ENCODE measurements at regions not wholly inside any gene's neighbourhood (a gene's known extent, or its start where the extent isn't known, plus 50 kb on each side); places are given as distances from the start of the nearest gene placed in this dataset.

DNA sequence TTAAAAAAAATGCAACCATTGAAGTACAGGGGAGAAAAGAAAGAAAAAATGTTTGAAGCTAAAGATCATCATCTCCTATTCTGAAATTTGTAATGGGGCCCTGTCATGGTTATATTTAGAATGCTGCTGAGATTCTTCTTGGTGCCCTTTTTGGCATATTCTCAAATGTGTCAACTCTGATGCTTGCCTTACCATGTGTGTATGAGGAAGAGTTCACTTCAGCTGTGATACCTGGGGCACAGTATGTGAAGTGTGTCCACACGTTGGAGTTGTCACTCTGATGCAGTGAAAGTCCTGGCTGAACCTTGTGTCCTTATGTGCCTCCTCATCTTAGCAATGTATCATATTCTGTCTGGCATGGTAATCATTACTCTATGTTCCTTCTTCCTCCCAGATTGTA, 377.9 kb downstream of the RAPGEF2 start:
- H3K4me1 ChIP-seq (ENCODE audit: control insufficient read depth, insufficient read depth, low read length) = no peaks in the 10 kb centered on the region
- H3K27ac ChIP-seq (ENCODE audit: low read length) = no peak overlapping the region
- no peaks in the 10 kb centered on the region for H3K27me3 ChIP-seq (ENCODE audit: control insufficient read depth, insufficient read depth, low read length)
- H3K9me3 ChIP-seq (ENCODE audit: control insufficient read depth, low read depth, low read length) = no peaks in the 10 kb centered on the region
- WGBS (ENCODE audit: insufficient coverage, low lambda C conversion rate) = no CpG with 5 or more reads among the region's 1 CpG
- no peak for DNase-seq
- H3K36me3 ChIP-seq (ENCODE audit: control insufficient read depth, insufficient read depth, low read length) = no peaks in the 10 kb centered on the region
- no peak overlapping the region for H3K4me3 ChIP-seq (ENCODE audit: low read length)

DNA sequence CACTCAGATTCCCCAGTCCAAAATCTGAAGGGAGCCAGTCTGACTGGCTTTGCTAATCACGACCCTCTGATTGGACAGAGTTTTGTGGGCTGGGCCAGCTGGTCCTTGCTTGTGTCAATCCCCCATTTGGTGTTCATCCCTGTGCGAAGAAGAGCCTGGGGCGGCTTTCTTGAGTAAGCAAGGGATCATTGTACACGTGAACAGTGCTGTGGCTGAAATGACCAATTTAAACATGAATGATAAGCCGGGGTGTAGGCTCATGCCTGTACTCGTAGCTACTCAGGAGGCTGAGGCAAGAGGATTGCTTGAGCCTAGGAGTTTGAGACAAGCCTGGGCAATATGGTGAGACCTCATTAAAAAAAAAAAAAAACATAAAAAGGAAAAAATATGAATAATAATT, 379.1 kb downstream of the RAPGEF2 start:
- no peak overlapping the region for H3K27ac ChIP-seq (ENCODE audit: low read length)
- H3K36me3 ChIP-seq (ENCODE audit: control insufficient read depth, insufficient read depth, low read length) = no peaks in the 10 kb centered on the region
- no CpG with 5 or more reads among the region's 6 CpGs for WGBS (ENCODE audit: insufficient coverage, low lambda C conversion rate)
- no peak for DNase-seq
- no peak overlapping the region for H3K4me3 ChIP-seq (ENCODE audit: low read length)
- H3K9me3 ChIP-seq (ENCODE audit: control insufficient read depth, low read depth, low read length) = no peaks in the 10 kb centered on the region
- H3K27me3 ChIP-seq (ENCODE audit: control insufficient read depth, insufficient read depth, low read length) = no peaks in the 10 kb centered on the region
- no peaks in the 10 kb centered on the region for H3K4me1 ChIP-seq (ENCODE audit: control insufficient read depth, insufficient read depth, low read length)

DNA sequence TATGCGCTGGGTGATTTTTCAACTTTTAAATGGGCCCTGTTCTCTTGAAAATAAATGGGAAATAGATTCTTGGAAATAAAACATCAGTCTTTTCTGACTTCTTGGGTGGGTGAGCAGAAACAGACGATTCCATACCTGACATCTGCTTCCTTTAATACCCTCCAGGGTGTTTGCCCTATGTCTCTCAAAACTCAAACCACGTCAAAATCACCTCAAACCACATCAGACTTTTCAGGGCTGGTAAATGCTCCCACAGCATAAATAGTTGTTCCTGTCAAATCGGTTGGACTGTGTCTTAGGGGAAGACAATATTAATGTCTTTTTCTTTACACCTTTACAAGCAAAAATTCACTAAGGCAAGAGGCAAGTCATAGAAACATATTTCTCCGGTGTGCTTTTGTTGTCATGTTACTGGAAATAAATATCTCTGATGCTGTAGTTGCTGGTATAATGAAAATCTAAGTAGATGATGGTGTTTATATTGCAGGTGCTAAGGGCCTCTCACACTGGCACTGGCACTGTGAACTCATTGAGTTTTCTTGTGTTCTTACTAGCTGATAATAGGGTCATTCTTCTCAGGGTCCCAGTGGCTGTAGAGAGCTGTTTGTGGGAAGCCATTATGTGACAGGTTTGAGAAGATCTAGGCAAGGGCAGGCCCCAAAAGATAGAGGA, 380.4 kb downstream of the RAPGEF2 start:
- no peak for DNase-seq
- H3K9me3 ChIP-seq (ENCODE audit: control insufficient read depth, low read depth, low read length) = no peaks in the 10 kb centered on the region
- WGBS (ENCODE audit: insufficient coverage, low lambda C conversion rate) = 100% methylated on average over 1 of the region's 5 CpGs

DNA sequence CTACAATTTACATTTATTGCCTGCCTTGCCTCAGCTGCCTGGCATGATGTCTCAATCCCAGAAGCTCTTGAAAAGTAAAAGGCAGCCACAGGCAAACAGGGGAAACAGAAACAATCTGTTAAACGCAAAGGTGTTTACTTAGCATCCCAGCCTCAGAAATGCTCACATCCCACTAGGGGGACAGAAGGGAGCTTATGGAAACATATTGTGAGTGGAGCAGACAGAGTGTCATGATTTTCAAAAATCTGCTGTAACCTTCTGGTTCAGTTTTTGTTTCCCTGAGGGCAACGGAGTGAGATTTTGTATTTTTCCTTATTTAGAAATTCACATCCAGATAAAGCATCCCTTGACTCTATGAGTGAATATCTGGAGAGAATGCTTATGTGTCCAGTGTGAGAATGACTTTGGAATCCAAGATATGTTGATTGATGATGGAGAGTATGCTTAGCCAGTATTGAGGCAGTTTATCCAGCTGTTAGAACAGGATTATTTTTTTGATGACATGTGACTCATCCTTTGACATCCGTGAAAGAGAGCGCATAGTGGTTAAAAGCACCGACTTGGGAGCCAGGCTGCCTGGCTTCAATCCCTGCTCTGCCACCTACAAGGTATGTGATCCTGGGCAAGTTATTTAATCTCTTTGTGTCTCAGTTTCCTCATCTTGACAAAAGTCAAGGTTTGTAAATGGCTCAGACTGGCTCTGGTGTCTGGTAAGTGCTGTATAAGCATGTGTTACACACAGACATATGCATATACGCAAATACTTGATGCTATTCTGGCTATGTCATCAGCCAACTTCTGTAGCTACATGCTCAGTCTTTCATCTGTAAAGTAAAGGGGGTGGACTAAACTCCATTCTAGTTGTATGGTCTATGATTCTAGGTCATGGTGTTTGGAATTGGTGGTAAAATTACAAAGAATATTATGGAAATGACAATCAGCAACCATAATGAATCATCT, 381.2 kb downstream of the RAPGEF2 start:
- no peak overlapping the region for H3K27ac ChIP-seq (ENCODE audit: low read length)
- H3K4me3 ChIP-seq (ENCODE audit: low read length) = no peak overlapping the region
- no peaks in the 10 kb centered on the region for H3K36me3 ChIP-seq (ENCODE audit: control insufficient read depth, insufficient read depth, low read length)
- no peaks in the 10 kb centered on the region for H3K27me3 ChIP-seq (ENCODE audit: control insufficient read depth, insufficient read depth, low read length)
- no CpG with 5 or more reads among the region's 6 CpGs for WGBS (ENCODE audit: insufficient coverage, low lambda C conversion rate)
- no peaks in the 10 kb centered on the region for H3K9me3 ChIP-seq (ENCODE audit: control insufficient read depth, low read depth, low read length)
- H3K4me1 ChIP-seq (ENCODE audit: control insufficient read depth, insufficient read depth, low read length) = no peaks in the 10 kb centered on the region
- DNase-seq = no peak

More for the DNA sequence above, 380.4 kb downstream of the RAPGEF2 start:
- H3K4me1 ChIP-seq (ENCODE audit: control insufficient read depth, insufficient read depth, low read length) = no peaks in the 10 kb centered on the region
- H3K27ac ChIP-seq (ENCODE audit: low read length) = no peak overlapping the region
- no peaks in the 10 kb centered on the region for H3K27me3 ChIP-seq (ENCODE audit: control insufficient read depth, insufficient read depth, low read length)
- H3K4me3 ChIP-seq (ENCODE audit: low read length) = no peak overlapping the region
- no peaks in the 10 kb centered on the region for H3K36me3 ChIP-seq (ENCODE audit: control insufficient read depth, insufficient read depth, low read length)

DNA sequence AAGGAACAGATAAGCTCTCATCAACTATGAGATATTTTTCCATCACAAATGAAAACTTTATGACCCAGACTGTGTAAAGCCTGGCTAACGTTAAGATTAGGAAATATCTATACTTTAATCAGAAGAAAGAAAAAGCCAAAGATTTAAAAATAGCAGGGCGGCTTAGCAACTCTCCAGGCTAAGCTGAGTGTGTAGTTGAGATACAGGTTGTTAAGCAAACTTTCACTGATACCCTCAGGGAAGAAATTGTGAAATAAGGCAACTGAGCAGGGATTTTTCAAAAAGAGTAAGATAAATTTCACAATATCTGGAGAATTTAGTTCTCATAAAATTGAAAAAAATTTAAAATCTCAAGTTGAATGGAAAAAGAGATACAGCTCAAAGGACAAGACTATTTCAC, 382.0 kb downstream of the RAPGEF2 start:
- no peaks in the 10 kb centered on the region for H3K9me3 ChIP-seq (ENCODE audit: control insufficient read depth, low read depth, low read length)
- WGBS (ENCODE audit: insufficient coverage, low lambda C conversion rate) = 38% methylated on average over 1 of the region's 2 CpGs

DNA sequence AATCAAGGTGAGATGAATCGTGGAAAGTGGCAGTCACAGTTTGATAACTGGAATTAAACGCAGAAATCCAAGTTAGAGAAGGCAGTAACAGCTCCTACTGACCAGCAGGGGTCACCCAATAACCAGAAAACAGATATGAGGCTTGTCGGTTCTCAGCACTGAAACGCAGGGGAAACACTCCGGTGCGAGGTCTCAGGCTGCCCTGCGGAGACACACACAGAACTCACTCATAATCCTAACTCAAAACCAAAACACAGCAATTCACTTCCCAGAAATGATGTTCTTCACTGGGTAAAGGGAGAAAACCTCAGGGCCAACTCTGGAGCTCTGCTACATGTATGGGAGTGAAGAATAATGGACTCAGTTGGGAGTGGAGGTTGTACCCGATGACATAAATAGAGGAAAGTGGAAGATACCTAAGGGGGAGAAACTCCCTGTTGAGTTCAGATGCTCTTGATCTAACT, 384.4 kb downstream of the RAPGEF2 start:
- Histone ChIP-seq H3K27ac (ENCODE audit: low read length) (no peak overlapping the region), H3K27me3 (ENCODE audit: control insufficient read depth, insufficient read depth, low read length) (no peaks in the 10 kb centered on the region), H3K4me1 (ENCODE audit: control insufficient read depth, insufficient read depth, low read length) (no peaks in the 10 kb centered on the region), H3K36me3 (ENCODE audit: control insufficient read depth, insufficient read depth, low read length) (no peaks in the 10 kb centered on the region), H3K9me3 (ENCODE audit: control insufficient read depth, low read depth, low read length) (no peaks in the 10 kb centered on the region), H3K4me3 (ENCODE audit: low read length) (no peak overlapping the region)
- 0% methylated on average over 1 of the region's 8 CpGs for WGBS (ENCODE audit: insufficient coverage, low lambda C conversion rate)
- peak; percentile 55 to 76 for DNase-seq

More for the DNA sequence above, 382.0 kb downstream of the RAPGEF2 start:
- DNase-seq = no peak
- no peaks in the 10 kb centered on the region for H3K27me3 ChIP-seq (ENCODE audit: control insufficient read depth, insufficient read depth, low read length)
- no peaks in the 10 kb centered on the region for H3K36me3 ChIP-seq (ENCODE audit: control insufficient read depth, insufficient read depth, low read length)
- no peaks in the 10 kb centered on the region for H3K4me1 ChIP-seq (ENCODE audit: control insufficient read depth, insufficient read depth, low read length)
- no peak overlapping the region for H3K4me3 ChIP-seq (ENCODE audit: low read length)
- no peak overlapping the region for H3K27ac ChIP-seq (ENCODE audit: low read length)

DNA sequence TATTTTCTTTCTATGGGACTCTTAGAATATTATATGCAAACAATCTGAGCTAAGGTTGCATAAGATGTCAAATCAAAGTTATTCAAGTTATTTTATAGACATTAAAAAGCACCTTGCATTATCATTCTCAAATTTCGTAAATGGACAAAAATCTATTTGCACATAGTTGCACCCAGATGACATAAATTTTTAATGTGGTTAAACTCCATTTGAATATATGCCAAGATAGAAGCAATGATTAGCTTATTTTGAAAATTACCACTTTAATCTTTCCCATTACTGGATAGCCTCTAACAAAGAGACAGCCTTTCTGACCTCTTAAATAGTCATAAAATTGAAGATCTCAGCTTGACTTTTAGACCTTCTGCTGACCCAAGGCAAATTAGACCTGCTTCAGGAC, 386.8 kb downstream of the RAPGEF2 start:
- Histone ChIP-seq H3K4me3 (ENCODE audit: low read length) (no peak overlapping the region), H3K27me3 (ENCODE audit: control insufficient read depth, insufficient read depth, low read length) (no peaks in the 10 kb centered on the region), H3K9me3 (ENCODE audit: control insufficient read depth, low read depth, low read length) (no peaks in the 10 kb centered on the region), H3K4me1 (ENCODE audit: control insufficient read depth, insufficient read depth, low read length) (no peaks in the 10 kb centered on the region), H3K36me3 (ENCODE audit: control insufficient read depth, insufficient read depth, low read length) (no peaks in the 10 kb centered on the region), H3K27ac (ENCODE audit: low read length) (no peak overlapping the region)
- no peak for DNase-seq
- 75% methylated on average over 1 of the region's 1 CpG for WGBS (ENCODE audit: insufficient coverage, low lambda C conversion rate)

DNA sequence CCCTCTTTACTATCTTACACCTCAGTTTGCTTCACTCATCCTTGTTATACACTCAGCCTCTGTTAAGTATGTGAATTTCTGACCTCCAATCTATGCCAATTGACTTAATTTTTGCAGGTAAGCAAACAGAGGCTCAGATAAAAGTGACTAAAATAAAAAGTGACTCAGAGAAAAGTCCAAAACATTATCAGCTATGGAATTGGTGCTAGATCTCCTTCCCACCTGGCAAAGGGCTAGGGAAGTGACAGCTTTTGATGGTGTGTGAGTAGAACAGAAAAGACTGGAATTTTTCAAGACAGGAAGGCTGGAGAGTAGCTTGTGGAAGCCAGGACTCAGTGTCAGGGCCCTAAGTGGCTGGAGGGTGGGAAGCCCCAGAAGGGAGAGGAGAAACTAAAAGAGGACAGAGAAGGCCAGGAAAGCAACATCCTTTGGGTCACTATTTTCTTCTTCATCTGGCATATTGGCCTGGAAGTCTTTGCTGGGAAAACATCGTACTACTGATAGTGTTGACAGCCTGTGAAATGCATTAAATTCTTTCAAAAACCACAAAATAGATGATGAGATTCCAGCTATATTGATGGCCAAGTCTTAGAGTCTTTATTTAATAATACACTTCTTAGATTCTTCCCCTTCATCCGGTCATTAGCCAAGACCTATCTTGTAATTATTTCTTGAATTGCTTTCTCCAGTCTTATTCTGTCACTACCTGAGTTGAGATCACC, 392.8 kb downstream of the RAPGEF2 start:
- H3K4me1 ChIP-seq (ENCODE audit: control insufficient read depth, insufficient read depth, low read length) = peaks cover 4% of the 10 kb centered on the region
- WGBS (ENCODE audit: insufficient coverage, low lambda C conversion rate) = 79% methylated on average over 2 of the region's 2 CpGs

DNA sequence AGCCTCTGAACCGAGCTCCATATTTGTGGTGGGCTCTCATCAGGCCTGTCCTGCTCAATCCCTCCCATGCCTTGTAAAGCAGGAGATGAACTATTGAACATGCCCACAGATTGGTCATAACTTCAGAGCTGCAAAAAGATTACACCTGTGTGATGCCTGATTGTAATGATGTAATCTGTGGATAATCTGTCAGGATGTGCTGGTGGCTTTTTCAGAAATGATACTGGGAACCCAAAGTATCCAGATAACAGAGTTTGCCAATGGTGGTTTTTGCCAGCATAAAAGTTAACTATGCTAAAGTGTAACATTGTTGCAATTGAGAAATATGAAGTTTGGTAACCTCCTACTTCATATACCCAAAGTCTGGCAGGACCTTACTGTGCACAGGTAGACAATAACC, 393.4 kb downstream of the RAPGEF2 start:
- Histone ChIP-seq H3K4me3 (ENCODE audit: low read length) (no peak overlapping the region), H3K27me3 (ENCODE audit: control insufficient read depth, insufficient read depth, low read length) (no peaks in the 10 kb centered on the region), H3K9me3 (ENCODE audit: control insufficient read depth, low read depth, low read length) (no peaks in the 10 kb centered on the region), H3K27ac (ENCODE audit: low read length) (no peak overlapping the region), H3K4me1 (ENCODE audit: control insufficient read depth, insufficient read depth, low read length) (peaks cover 4% of the 10 kb centered on the region), H3K36me3 (ENCODE audit: control insufficient read depth, insufficient read depth, low read length) (no peaks in the 10 kb centered on the region)
- DNase-seq = no peak
- WGBS (ENCODE audit: insufficient coverage, low lambda C conversion rate) = no CpG with 5 or more reads among the region's 1 CpG

More for the DNA sequence above, 392.8 kb downstream of the RAPGEF2 start:
- H3K27me3 ChIP-seq (ENCODE audit: control insufficient read depth, insufficient read depth, low read length) = no peaks in the 10 kb centered on the region
- H3K4me3 ChIP-seq (ENCODE audit: low read length) = no peak overlapping the region
- no peaks in the 10 kb centered on the region for H3K9me3 ChIP-seq (ENCODE audit: control insufficient read depth, low read depth, low read length)
- no peaks in the 10 kb centered on the region for H3K36me3 ChIP-seq (ENCODE audit: control insufficient read depth, insufficient read depth, low read length)
- H3K27ac ChIP-seq (ENCODE audit: low read length) = no peak overlapping the region
- no peak for DNase-seq

DNA sequence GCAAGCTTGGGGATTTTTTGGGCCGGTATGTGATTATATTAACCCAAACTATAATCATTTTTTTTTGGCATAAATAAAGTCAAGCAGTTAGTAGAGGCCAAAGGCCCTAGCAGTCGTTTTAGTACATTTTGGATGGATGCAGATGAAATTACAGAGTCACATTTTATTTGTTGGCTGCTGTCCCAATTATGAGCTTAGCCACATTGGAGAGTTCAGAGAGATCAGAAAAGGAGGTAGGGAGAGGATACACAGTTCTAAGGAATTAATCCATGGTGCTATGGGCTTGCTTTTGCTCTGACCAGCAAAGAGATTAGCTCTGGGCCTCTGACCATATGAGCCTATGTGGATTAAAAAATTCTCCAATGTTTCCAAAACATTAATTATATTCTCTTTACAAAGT, 395.1 kb downstream of the RAPGEF2 start:
- H3K4me1 ChIP-seq (ENCODE audit: control insufficient read depth, insufficient read depth, low read length) = peaks cover 4% of the 10 kb centered on the region
- no peaks in the 10 kb centered on the region for H3K27me3 ChIP-seq (ENCODE audit: control insufficient read depth, insufficient read depth, low read length)
- H3K4me3 ChIP-seq (ENCODE audit: low read length) = no peak overlapping the region
- H3K9me3 ChIP-seq (ENCODE audit: control insufficient read depth, low read depth, low read length) = no peaks in the 10 kb centered on the region
- H3K36me3 ChIP-seq (ENCODE audit: control insufficient read depth, insufficient read depth, low read length) = no peaks in the 10 kb centered on the region
- 60% methylated on average over 1 of the region's 2 CpGs for WGBS (ENCODE audit: insufficient coverage, low lambda C conversion rate)
- no peak overlapping the region for H3K27ac ChIP-seq (ENCODE audit: low read length)
- DNase-seq = no peak
